HepG2 (cell line): ENCODE measurements at regions not wholly inside any gene's neighbourhood (a gene's known extent, or its start where the extent isn't known, plus 50 kb on each side); places are given as distances from the start of the nearest gene placed in this dataset.
A peak's percentile ranks its signal among the peaks of the same experiment; 100 is the strongest.

Source experiments
- ARID3A ChIP-seq: IDR thresholded peaks from 2 replicates; pipeline ENCODE4 v1.6.1; 2012; ENCODE audit warnings: low read depth, low read length, improper control_type of control experiment
- FOXM1 ChIP-seq: sonication (generic); formaldehyde crosslinking; IDR thresholded peaks from 2 replicates; pipeline ENCODE4 v1.5.0; 2020; ENCODE audit warnings: missing genetic modification reagents
- MED8 ChIP-seq: sonication (generic); formaldehyde crosslinking; IDR thresholded peaks from 2 replicates; pipeline ENCODE4 v1.8.1; 2023; ENCODE audit warnings: mild to moderate bottlenecking, missing genetic modification reagents; ENCODE audit not compliant: insufficient replicate concordance
- MYNN ChIP-seq: sonication (generic); formaldehyde crosslinking; IDR thresholded peaks from 2 replicates; pipeline ENCODE4 v1.4.0; 2020; ENCODE audit warnings: mild to moderate bottlenecking, low read depth, missing genetic modification reagents
- NFIB ChIP-seq: sonication (generic); formaldehyde crosslinking; IDR thresholded peaks from 2 replicates; pipeline ENCODE4 v1.9.0; 2021; ENCODE audit warnings: missing genetic modification reagents, mild to moderate bottlenecking, borderline replicate concordance
- PCBP2 ChIP-seq: fragments of 200-400 bp; formaldehyde crosslinking; optimal IDR thresholded peaks from 2 replicates; pipeline ENCODE3; 2018; ENCODE audit warnings: low read length, low read depth; ENCODE audit not compliant: poor library complexity, severe bottlenecking
- PHF5A ChIP-seq: IDR thresholded peaks from one replicate; pipeline ENCODE4 v1.6.1; 2018; ENCODE audit warnings: low read depth, missing genetic modification reagents; ENCODE audit not compliant: unreplicated experiment
- PITX1 ChIP-seq: sonication (generic); formaldehyde crosslinking; IDR thresholded peaks from 2 replicates; pipeline ENCODE4 v1.5.1; 2020; ENCODE audit warnings: mild to moderate bottlenecking, missing genetic modification reagents
- POLR2AphosphoS2 ChIP-seq: IDR thresholded peaks from 2 replicates; pipeline ENCODE4 v1.6.1; 2011; ENCODE audit warnings: low read depth, low read length, improper control_type of control experiment
- PREB ChIP-seq: sonication (generic); formaldehyde crosslinking; IDR thresholded peaks from 2 replicates; pipeline ENCODE4 v1.4.0; 2020; ENCODE audit warnings: missing genetic modification reagents
- RFX1 ChIP-seq: fragments of 450-650 bp; IDR thresholded peaks from 2 replicates; pipeline ENCODE4 v1.6.1; 2017
- SKI ChIP-seq: fragments of 450-650 bp; IDR thresholded peaks from one replicate; pipeline ENCODE4 v1.6.1; 2018; ENCODE audit warnings: mild to moderate bottlenecking; ENCODE audit not compliant: partially characterized antibody
- SKIL ChIP-seq: sonication (generic); formaldehyde crosslinking; IDR thresholded peaks from 2 replicates; pipeline ENCODE4 v1.8.0; 2022; ENCODE audit warnings: missing genetic modification reagents, mild to moderate bottlenecking, moderate library complexity, borderline replicate concordance
- THRA ChIP-seq: sonication (generic); formaldehyde crosslinking; IDR thresholded peaks from 2 replicates; pipeline ENCODE4 v1.4.0; 2020; ENCODE audit warnings: missing genetic modification reagents, borderline replicate concordance
- TIGD3 ChIP-seq: sonication (generic); formaldehyde crosslinking; IDR thresholded peaks from 2 replicates; pipeline ENCODE4 v1.5.1; 2020; ENCODE audit warnings: mild to moderate bottlenecking, missing genetic modification reagents, borderline replicate concordance
- YEATS2 ChIP-seq: sonication (generic); formaldehyde crosslinking; IDR thresholded peaks from 2 replicates; pipeline ENCODE4 v1.4.0; 2020; ENCODE audit warnings: missing genetic modification reagents, borderline replicate concordance
- ZNF256 ChIP-seq: sonication (generic); formaldehyde crosslinking; conservative IDR thresholded peaks from 2 replicates; pipeline ENCODE4 v1.4.0; 2020; ENCODE audit warnings: missing genetic modification reagents
- ZNF275 ChIP-seq: sonication (generic); formaldehyde crosslinking; IDR thresholded peaks from 2 replicates; pipeline ENCODE4 v1.8.0; 2022; ENCODE audit warnings: missing genetic modification reagents, mild to moderate bottlenecking, inconsistent platforms, borderline replicate concordance
- ZNF3 ChIP-seq: IDR thresholded peaks from 2 replicates; pipeline ENCODE4 v1.7.0; 2017; ENCODE audit warnings: inconsistent platforms
- ZNF468 ChIP-seq: sonication (generic); formaldehyde crosslinking; IDR thresholded peaks from 2 replicates; pipeline ENCODE4 v1.8.0; 2022; ENCODE audit warnings: mild to moderate bottlenecking, moderate library complexity, missing genetic modification reagents
- ZNF652 ChIP-seq: IDR thresholded peaks from 2 replicates; pipeline ENCODE4 v1.6.1; 2016; ENCODE audit warnings: low read depth, borderline replicate concordance
- ZNF670 ChIP-seq: sonication (generic); formaldehyde crosslinking; IDR thresholded peaks from 2 replicates; pipeline ENCODE4 v1.8.0; 2022; ENCODE audit warnings: mild to moderate bottlenecking, missing genetic modification reagents, borderline replicate concordance
- ZNF75D ChIP-seq: sonication (generic); formaldehyde crosslinking; IDR thresholded peaks from 2 replicates; pipeline ENCODE4 v1.8.1; 2023; ENCODE audit warnings: missing genetic modification reagents, mild to moderate bottlenecking, borderline replicate concordance

- TF ChIP-seq ZNF468, result no peak
- TF ChIP-seq ARID3A, result no peak
- TF ChIP-seq ZNF3, result no peak
- peak; percentile 25; the same call in 1 of the 2 replicates for TF ChIP-seq PITX1 (CRISPR knock-in tag)
- TF ChIP-seq MYNN (CRISPR knock-in tag), result no peak
- no peak for TF ChIP-seq PREB (CRISPR knock-in tag)
- no peak for TF ChIP-seq ZNF670
- no peak for TF ChIP-seq SKIL (CRISPR knock-in tag)
- no peak for TF ChIP-seq ZNF256 (CRISPR knock-in tag)
- TF ChIP-seq THRA (CRISPR knock-in tag), result peak; percentile 70; the same call in 1 of the 2 replicates
- no peak for TF ChIP-seq PHF5A (CRISPR knock-in tag)
- TF ChIP-seq SKI, result no peak
- no peak for TF ChIP-seq PCBP2
- no peak for TF ChIP-seq NFIB (CRISPR knock-in tag)
- TF ChIP-seq ZNF275 (CRISPR knock-in tag), result no peak
- peak; percentile 31; the same call in 1 of the 2 replicates for TF ChIP-seq YEATS2 (CRISPR knock-in tag)
- TF ChIP-seq FOXM1 (CRISPR knock-in tag), result no peak
- TF ChIP-seq ZNF652, result no peak
- TF ChIP-seq TIGD3 (CRISPR knock-in tag), result no peak
- TF ChIP-seq ZNF75D (CRISPR knock-in tag), result no peak
- TF ChIP-seq POLR2AphosphoS2, result no peak
- TF ChIP-seq RFX1, result no peak
- no peak for TF ChIP-seq MED8 (CRISPR knock-in tag)
Observed at GRCh38 chr11:19508165-19508564, 204.5 kb upstream of the NAV2 start (continued).
